Tibial artery (tissue), 4 donors: ENCODE measurements at regions not wholly inside any gene's neighbourhood (a gene's known extent, or its start where the extent isn't known, plus 50 kb on each side); places are given as distances from the start of the nearest gene placed in this dataset.

Experiments
- DNase-seq, 2 donors: peaks; one replicate each; pipeline ENCODE4 v3.0.0-alpha.2; 2019
- H3K27ac ChIP-seq, 2 donors: fragments of 200-600 bp; sonication (generic) in 1 of 2; 1 replicate in 1 of 2; 2 replicates in 1 of 2; pipeline ENCODE4 v1.5.1; 2018 to 2019; ENCODE audit warnings: mild to moderate bottlenecking in 1 of 2
- H3K27me3 ChIP-seq, 2 donors: fragments of 200-600 bp; sonication (generic) in 1 of 2; one replicate each; pipeline versions ENCODE4 v1.5.1 to v1.6.0; 2016 to 2019
- H3K36me3 ChIP-seq, 3 donors: fragments of 200-600 bp; sonication (generic) in 2 of 3; one replicate each; pipeline ENCODE4 v1.5.1; 2016 to 2019; ENCODE audit warnings: mild to moderate bottlenecking in 2 of 3
- H3K4me1 ChIP-seq, 4 donors: fragments of 200-600 bp; sonication (generic) in 2 of 4; 1 replicate in 3 of 4; 2 replicates in 1 of 4; pipeline ENCODE4 v1.5.1; 2016 to 2019
- H3K4me3 ChIP-seq, 2 donors: fragments of 200-600 bp; sonication (generic) in 1 of 2; 1 replicate in 1 of 2; 2 replicates in 1 of 2; pipeline ENCODE4 v1.5.1; 2018 to 2019; ENCODE audit warnings: mild to moderate bottlenecking in 2 of 2
- H3K9me3 ChIP-seq, 3 donors: fragments of 200-600 bp; sonication (generic) in 1 of 3; one replicate each; pipeline ENCODE4 v1.5.1; 2016 to 2019
- CTCF ChIP-seq, 2 experiments: fragments of 200-600 bp in 1 of 2; fragments of 450-650 bp in 1 of 2; IDR thresholded peaks; one replicate each; pipeline ENCODE4 v1.5.1; 2017 to 2019; ENCODE audit warnings: antibody characterized with exemption in 2 of 2, mild to moderate bottlenecking in 1 of 2, moderate library complexity in 1 of 2
- intact Hi-C: fragments of 100-400 bp; cut with DNase I; formaldehyde crosslinking; loops from one replicate; pipeline ENCODE4 v1.15.0; 2023; ENCODE audit warnings: low total_unique reads

GRCh38 chr10:7026818-7027217, 384.0 kb downstream of the SFMBT2 start:
- no peak for DNase-seq
- H3K27ac ChIP-seq, result no peak overlapping the region
- no peaks in the 10 kb centered on the region for H3K36me3 ChIP-seq
- no peak for TF ChIP-seq CTCF (IDR thresholded peaks at IDR 0.05)
- H3K4me3 ChIP-seq, result no peak overlapping the region
- no peaks in the 10 kb centered on the region for H3K27me3 ChIP-seq
- H3K4me1 ChIP-seq, result no peaks in the 10 kb centered on the region
- no peaks in the 10 kb centered on the region for H3K9me3 ChIP-seq
- intact Hi-C loops, result no loop called here

- Histone ChIP-seq H3K27me3 (no peaks in the 10 kb centered on the region), H3K9me3 (no peaks in the 10 kb centered on the region), H3K4me3 (no peak overlapping the region), H3K27ac (no peak overlapping the region), H3K4me1 (no peaks in the 10 kb centered on the region), H3K36me3 (no peaks in the 10 kb centered on the region)
- intact Hi-C loops, result no loop called here
- no peak for TF ChIP-seq CTCF (IDR thresholded peaks at IDR 0.05)
- DNase-seq, result no peak
These were observed 385.5 kb downstream of the SFMBT2 start for GRCh38 chr10:7025296-7025695.

- no peak for TF ChIP-seq CTCF (IDR thresholded peaks at IDR 0.05)
- intact Hi-C loops, result no loop called here
- Histone ChIP-seq H3K27ac (no peak overlapping the region), H3K4me1 (no peaks in the 10 kb centered on the region), H3K36me3 (no peaks in the 10 kb centered on the region), H3K9me3 (no peaks in the 10 kb centered on the region), H3K27me3 (no peaks in the 10 kb centered on the region), H3K4me3 (no peak overlapping the region)
- DNase-seq, result no peak
These were observed 395.4 kb downstream of the SFMBT2 start for GRCh38 chr10:7015457-7015856.

- intact Hi-C loops, result no loop called here
- no peak overlapping the region for H3K4me3 ChIP-seq
- no peaks in the 10 kb centered on the region for H3K4me1 ChIP-seq
- H3K36me3 ChIP-seq, result no peaks in the 10 kb centered on the region
- H3K27me3 ChIP-seq, result no peaks in the 10 kb centered on the region
- H3K27ac ChIP-seq, result no peak overlapping the region
- DNase-seq, result no peak
- no peaks in the 10 kb centered on the region for H3K9me3 ChIP-seq
- no peak for TF ChIP-seq CTCF (IDR thresholded peaks at IDR 0.05)
These were observed 396.1 kb downstream of the SFMBT2 start for GRCh38 chr10:7014721-7015120.

- no peaks in the 10 kb centered on the region for H3K27me3 ChIP-seq
- no peaks in the 10 kb centered on the region for H3K4me1 ChIP-seq
- H3K9me3 ChIP-seq, result no peaks in the 10 kb centered on the region
- H3K4me3 ChIP-seq, result no peak overlapping the region
- TF ChIP-seq CTCF (IDR thresholded peaks at IDR 0.05), result no peak
- no peak overlapping the region for H3K27ac ChIP-seq
- no peak for DNase-seq
- intact Hi-C loops, result no loop called here
- no peaks in the 10 kb centered on the region for H3K36me3 ChIP-seq
These were observed 398.8 kb downstream of the SFMBT2 start for GRCh38 chr10:7011994-7012393.

- H3K27me3 ChIP-seq, result no peaks in the 10 kb centered on the region
- no peak for TF ChIP-seq CTCF (IDR thresholded peaks at IDR 0.05)
- H3K27ac ChIP-seq, result no peak overlapping the region
- no peaks in the 10 kb centered on the region for H3K36me3 ChIP-seq
- H3K9me3 ChIP-seq, result no peaks in the 10 kb centered on the region
- DNase-seq, result no peak
- no peaks in the 10 kb centered on the region for H3K4me1 ChIP-seq
- no peak overlapping the region for H3K4me3 ChIP-seq
- intact Hi-C loops, result no loop called here
These were observed 402.2 kb downstream of the SFMBT2 start for GRCh38 chr10:7008645-7009044.
